ENCODE measurements at regions not wholly inside any gene's neighbourhood (a gene's known extent, or its start where the extent isn't known, plus 50 kb on each side); places are given as distances from the start of the nearest gene placed in this dataset.
"Not testable (repeated sequence)": the region's sequence is repeated elsewhere in the genome, so short reads cannot be mapped to it uniquely, and the experiment has no call there.

DNA sequence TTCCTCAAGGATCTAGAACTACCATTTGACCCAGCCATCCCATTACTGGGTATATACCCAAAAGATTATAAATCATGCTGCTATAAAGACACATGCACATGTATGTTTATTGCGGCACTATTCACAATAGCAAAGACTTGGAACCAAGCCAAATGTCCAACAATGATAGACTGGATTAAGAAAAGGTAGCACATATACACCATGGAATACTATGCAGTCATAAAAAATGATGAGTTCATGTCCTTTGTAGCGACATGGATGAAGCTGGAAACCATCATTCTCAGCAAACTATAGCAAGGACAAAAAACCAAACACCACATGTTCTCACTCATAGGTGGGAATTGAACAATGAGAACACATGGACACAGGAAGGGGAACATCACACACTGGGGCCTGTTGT, 103.3 kb upstream of the GDNF start:
- not testable (repeated sequence) for TF ChIP-seq POLR2A (IDR thresholded peaks at IDR 0.05; ENCODE audit: extremely low read depth, insufficient read length); MYC (IDR thresholded peaks at IDR 0.05; ENCODE audit: low read depth, low read length)
- TF ChIP-seq, protein P1, sequence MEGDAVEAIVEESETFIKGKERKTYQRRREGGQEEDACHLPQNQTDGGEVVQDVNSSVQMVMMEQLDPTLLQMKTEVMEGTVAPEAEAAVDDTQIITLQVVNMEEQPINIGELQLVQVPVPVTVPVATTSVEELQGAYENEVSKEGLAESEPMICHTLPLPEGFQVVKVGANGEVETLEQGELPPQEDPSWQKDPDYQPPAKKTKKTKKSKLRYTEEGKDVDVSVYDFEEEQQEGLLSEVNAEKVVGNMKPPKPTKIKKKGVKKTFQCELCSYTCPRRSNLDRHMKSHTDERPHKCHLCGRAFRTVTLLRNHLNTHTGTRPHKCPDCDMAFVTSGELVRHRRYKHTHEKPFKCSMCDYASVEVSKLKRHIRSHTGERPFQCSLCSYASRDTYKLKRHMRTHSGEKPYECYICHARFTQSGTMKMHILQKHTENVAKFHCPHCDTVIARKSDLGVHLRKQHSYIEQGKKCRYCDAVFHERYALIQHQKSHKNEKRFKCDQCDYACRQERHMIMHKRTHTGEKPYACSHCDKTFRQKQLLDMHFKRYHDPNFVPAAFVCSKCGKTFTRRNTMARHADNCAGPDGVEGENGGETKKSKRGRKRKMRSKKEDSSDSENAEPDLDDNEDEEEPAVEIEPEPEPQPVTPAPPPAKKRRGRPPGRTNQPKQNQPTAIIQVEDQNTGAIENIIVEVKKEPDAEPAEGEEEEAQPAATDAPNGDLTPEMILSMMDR (IDR thresholded peaks at IDR 0.05; ENCODE audit: low read depth, low read length), result not testable (repeated sequence)
